Fibroblast of pulmonary artery (primary cell): ENCODE measurements at regions not wholly inside any gene's neighbourhood (a gene's known extent, or its start where the extent isn't known, plus 50 kb on each side); places are given as distances from the start of the nearest gene placed in this dataset.

ENCODE experiments used
- DNase-seq: peaks from one replicate; pipeline ENCODE4 v3.0.0-alpha.2; 2010; ENCODE audit warnings: low read depth
- H3K4me3 ChIP-seq: replicated peaks from 2 replicates; pipeline ENCODE4 v1.5.1; 2011; ENCODE audit warnings: low read depth, mild to moderate bottlenecking, control low read depth, low read length, moderate library complexity
- TF ChIP-seq, protein P1 (sequence below): IDR thresholded peaks from 2 replicates; pipeline ENCODE4 v1.5.1; 2011; ENCODE audit warnings: mild to moderate bottlenecking, control low read depth, low read length, inconsistent platforms; ENCODE audit errors: missing control alignments

DNA sequence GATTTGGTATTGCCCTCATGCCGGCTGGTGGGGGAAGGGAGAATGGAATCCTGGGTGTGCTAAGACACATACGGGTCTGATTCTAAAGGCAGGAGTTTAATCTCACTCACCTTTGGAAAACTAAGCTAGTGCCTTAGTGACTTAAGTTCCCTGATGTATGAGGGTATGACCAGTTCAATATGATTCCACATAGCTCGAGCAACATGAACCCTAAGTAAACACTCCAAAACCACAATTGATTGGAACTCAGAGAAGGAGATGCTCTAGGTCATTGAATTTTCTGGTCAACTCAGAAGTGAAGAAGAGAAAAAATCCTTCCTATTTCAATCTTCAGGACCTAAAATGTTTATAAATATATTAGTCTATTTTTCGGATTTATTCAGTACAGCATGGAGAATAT is 420.1 kb upstream of the INTU start:
- TF ChIP-seq, protein P1, sequence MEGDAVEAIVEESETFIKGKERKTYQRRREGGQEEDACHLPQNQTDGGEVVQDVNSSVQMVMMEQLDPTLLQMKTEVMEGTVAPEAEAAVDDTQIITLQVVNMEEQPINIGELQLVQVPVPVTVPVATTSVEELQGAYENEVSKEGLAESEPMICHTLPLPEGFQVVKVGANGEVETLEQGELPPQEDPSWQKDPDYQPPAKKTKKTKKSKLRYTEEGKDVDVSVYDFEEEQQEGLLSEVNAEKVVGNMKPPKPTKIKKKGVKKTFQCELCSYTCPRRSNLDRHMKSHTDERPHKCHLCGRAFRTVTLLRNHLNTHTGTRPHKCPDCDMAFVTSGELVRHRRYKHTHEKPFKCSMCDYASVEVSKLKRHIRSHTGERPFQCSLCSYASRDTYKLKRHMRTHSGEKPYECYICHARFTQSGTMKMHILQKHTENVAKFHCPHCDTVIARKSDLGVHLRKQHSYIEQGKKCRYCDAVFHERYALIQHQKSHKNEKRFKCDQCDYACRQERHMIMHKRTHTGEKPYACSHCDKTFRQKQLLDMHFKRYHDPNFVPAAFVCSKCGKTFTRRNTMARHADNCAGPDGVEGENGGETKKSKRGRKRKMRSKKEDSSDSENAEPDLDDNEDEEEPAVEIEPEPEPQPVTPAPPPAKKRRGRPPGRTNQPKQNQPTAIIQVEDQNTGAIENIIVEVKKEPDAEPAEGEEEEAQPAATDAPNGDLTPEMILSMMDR, result no peak
- H3K4me3 ChIP-seq, result no peak overlapping the region
- no peak for DNase-seq

DNA sequence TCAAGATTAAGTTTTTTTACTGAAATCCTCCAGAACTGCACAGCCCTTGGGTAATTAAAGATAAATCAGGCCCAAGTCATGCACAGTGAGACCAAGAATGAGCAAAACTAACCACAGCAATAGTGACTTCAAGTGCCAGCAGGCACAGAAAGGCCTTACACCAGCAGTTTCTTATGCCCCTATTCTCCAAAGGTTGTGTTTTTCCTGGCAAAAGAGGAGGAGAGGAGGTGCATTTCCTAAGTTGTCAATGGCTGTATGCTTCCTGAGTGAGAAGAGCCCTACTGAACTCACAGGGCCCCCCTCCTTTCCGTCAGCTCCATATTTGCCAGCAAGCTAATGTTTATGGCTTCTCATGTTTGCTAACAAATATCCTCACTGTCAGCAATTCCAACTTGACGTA is 418.7 kb upstream of the INTU start:
- no peak overlapping the region for H3K4me3 ChIP-seq
- no peak for DNase-seq
- TF ChIP-seq, protein P1, result no peak

DNA sequence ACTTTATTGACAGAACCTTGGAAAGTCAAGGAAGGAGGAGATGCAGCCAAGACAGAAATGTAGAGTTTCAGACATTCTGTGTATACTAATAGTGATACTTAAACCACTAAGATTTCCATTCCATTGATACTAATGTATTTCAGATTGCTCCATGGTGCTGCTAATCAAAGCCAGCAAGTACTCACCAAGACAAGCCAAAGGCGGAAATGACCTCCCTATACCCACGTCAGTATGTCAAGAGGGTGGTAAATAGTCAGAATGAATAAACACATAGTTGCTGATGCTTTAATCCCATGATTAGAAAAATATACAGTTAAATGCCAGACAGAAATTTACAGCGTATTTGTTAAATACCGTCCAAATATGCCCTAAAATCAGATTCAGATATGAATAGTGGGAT is 417.8 kb upstream of the INTU start:
- TF ChIP-seq, protein P1, result no peak
- no peak for DNase-seq
- H3K4me3 ChIP-seq, result no peak overlapping the region

DNA sequence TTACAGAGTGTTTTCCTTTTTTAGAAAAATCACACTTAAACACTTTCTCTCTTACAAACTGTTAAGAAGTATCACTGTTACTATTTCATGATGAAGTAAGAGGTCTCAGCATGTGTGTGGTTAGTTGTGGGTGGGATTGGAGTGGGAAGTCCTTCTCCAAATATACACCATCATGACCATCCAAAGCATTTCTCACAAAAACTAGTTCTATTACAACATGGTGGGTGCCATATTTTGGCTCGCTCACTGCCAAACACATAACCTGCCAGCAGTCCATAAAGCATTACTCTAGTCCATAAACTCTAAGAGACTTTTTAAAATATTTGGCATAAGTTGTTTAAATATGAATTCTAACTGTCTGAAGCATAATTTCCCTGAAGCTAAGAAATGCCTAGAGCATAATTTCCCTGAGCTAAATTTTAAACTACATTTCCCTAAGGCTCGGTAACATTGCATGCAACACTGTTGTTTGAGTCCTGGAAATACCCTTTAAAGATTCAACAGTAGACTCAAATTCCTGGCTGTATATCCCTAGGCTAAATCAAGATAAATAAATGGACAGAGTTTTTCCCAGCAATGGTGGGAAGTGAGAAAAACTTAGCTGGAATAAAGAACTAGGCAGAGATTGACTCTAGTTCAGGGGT is 415.0 kb upstream of the INTU start:
- no peak for DNase-seq
- H3K4me3 ChIP-seq, result no peak overlapping the region
- TF ChIP-seq, protein P1, result no peak

DNA sequence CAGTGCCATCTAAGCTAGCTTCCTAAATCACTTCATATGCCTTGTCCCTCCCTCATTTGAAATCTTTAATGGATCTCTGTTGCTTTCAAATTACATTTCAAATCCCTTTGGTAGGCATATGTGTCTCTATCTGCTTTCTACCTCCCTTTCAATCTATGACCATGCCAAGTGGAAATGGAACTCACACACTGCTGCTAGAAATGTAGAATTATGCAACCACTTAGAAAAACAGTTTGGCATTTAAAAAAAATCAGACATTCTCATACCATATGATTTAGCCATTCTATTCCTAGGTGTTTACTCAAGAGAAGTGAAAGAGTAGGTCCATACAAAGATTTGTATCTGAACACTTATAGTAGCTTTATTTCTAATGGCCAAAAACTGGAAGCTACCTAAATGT is 413.5 kb upstream of the INTU start:
- TF ChIP-seq, protein P1, result no peak
- H3K4me3 ChIP-seq, result no peak overlapping the region
- DNase-seq, result no peak

DNA sequence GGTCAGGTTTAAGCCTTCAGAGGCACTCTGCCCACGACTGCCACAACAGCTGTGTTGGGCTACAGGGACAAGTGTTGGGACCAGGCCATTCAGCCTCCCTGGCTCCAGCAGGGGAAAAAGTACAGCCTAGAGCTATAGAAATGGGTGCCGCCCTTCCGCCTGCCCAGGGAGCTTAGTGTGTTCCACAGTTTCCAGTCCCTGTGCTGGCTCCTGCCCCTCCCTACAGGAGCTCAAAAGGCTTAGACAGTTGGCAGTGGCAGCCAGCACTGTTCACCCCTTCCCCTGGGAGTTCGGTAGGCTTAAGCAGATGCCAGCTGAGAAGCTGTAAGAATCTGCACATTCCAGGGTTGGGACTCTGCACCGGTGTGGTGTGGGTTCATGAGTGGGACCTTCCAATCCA is 408.2 kb upstream of the INTU start:
- TF ChIP-seq, protein P1, result no peak
- H3K4me3 ChIP-seq, result no peak overlapping the region
- DNase-seq, result no peak
